Astrocyte (in vitro differentiated cells and primary cell): ENCODE measurements at regions not wholly inside any gene's neighbourhood (a gene's known extent, or its start where the extent isn't known, plus 50 kb on each side); places are given as distances from the start of the nearest gene placed in this dataset.

Source experiments
- DNase-seq: peaks from one replicate; pipeline ENCODE4 v3.0.0-alpha.2; 2010; ENCODE audit warnings: low read depth
- FAIRE-seq: peaks from 2 replicates; lab custom pipeline; 2011; peaks lifted over from hg19 to GRCh38; lab: Jason Lieb, UNC
- H2AFZ ChIP-seq: 2 replicates; pipeline ENCODE4 v1.6.0; 2012; ENCODE audit warnings: low read depth, low read length, inconsistent platforms
- H3K27ac ChIP-seq: 2 replicates; pipeline ENCODE4 v1.5.1; 2011; ENCODE audit warnings: low read depth, low read length, inconsistent platforms
- H3K27me3 ChIP-seq: 2 replicates; pipeline ENCODE4 v1.6.0; 2011; ENCODE audit warnings: low read length, inconsistent platforms; ENCODE audit not compliant: insufficient read depth
- H3K36me3 ChIP-seq: 2 replicates; pipeline ENCODE4 v1.5.1; 2011; ENCODE audit warnings: low read length, inconsistent platforms; ENCODE audit not compliant: insufficient read depth
- H3K4me1 ChIP-seq: 2 replicates; pipeline ENCODE4 v1.5.1; 2011; ENCODE audit warnings: low read length, inconsistent platforms; ENCODE audit not compliant: insufficient read depth
- H3K4me2 ChIP-seq: 2 replicates; pipeline ENCODE4 v1.6.0; 2012; ENCODE audit warnings: low read length, inconsistent platforms
- H3K4me3 ChIP-seq: 2 replicates; pipeline ENCODE4 v1.5.1; 2011; ENCODE audit warnings: low read depth, mild to moderate bottlenecking, low read length, inconsistent platforms; ENCODE audit not compliant: insufficient read depth
- H3K79me2 ChIP-seq: 2 replicates; pipeline ENCODE4 v1.6.0; 2012; ENCODE audit warnings: mild to moderate bottlenecking, low read length, inconsistent platforms; ENCODE audit not compliant: insufficient read depth
- H3K9ac ChIP-seq: 2 replicates; pipeline ENCODE4 v1.6.0; 2012; ENCODE audit warnings: mild to moderate bottlenecking, low read length, inconsistent platforms
- H3K9me3 ChIP-seq: 2 replicates; pipeline ENCODE4 v1.5.1; 2012; ENCODE audit warnings: low read depth, mild to moderate bottlenecking, low read length, inconsistent platforms; ENCODE audit not compliant: insufficient read depth
- H4K20me1 ChIP-seq: 2 replicates; pipeline ENCODE4 v1.6.0; 2012; ENCODE audit warnings: low read length, inconsistent platforms; ENCODE audit not compliant: insufficient read depth
- H3K27ac Mint-ChIP-seq: one replicate; pipeline ENCODE4 v1.8.0; 2021; ENCODE audit warnings: mild to moderate bottlenecking, mixed read lengths; ENCODE audit not compliant: unreplicated experiment
- H3K27me3 Mint-ChIP-seq: one replicate; pipeline ENCODE4 v1.8.0; 2021; ENCODE audit warnings: low read depth, mixed read lengths; ENCODE audit not compliant: unreplicated experiment
- H3K36me3 Mint-ChIP-seq: one replicate; pipeline ENCODE4 v1.8.0; 2021; ENCODE audit warnings: low read depth, mixed read lengths; ENCODE audit not compliant: unreplicated experiment
- H3K4me1 Mint-ChIP-seq: one replicate; pipeline ENCODE4 v1.8.0; 2021; ENCODE audit warnings: low read depth, mixed read lengths; ENCODE audit not compliant: unreplicated experiment
- H3K4me3 Mint-ChIP-seq: one replicate; pipeline ENCODE4 v1.8.0; 2021; ENCODE audit warnings: mild to moderate bottlenecking, moderate library complexity, mixed read lengths; ENCODE audit not compliant: unreplicated experiment
- H3K9me3 Mint-ChIP-seq: one replicate; pipeline ENCODE4 v1.8.0; 2021; ENCODE audit warnings: mild to moderate bottlenecking, mixed read lengths; ENCODE audit not compliant: unreplicated experiment
- EZH2 ChIP-seq: IDR thresholded peaks from 2 replicates; pipeline ENCODE4 v1.6.1; 2012; ENCODE audit warnings: mild to moderate bottlenecking, low read length, inconsistent platforms; ENCODE audit not compliant: insufficient read depth
- TF ChIP-seq, protein P1 (sequence below): IDR thresholded peaks from 2 replicates; pipeline ENCODE4 v1.5.1; 2011; ENCODE audit warnings: low read depth, mild to moderate bottlenecking, inconsistent platforms, low read length, moderate library complexity; ENCODE audit not compliant: insufficient read depth

GRCh38 chr21:41600116-41600515 is 92.2 kb upstream of the TMPRSS2 start:
- Histone ChIP-seq H3K4me1 (no peaks in the 10 kb centered on the region), H3K36me3 (no peaks in the 10 kb centered on the region), H3K27ac (no peak overlapping the region), H4K20me1 (no peaks in the 10 kb centered on the region), H2AFZ (no peak overlapping the region), H3K9ac (no peak overlapping the region), H3K9me3 (no peaks in the 10 kb centered on the region), H3K79me2 (no peaks in the 10 kb centered on the region), H3K4me3 (no peak overlapping the region), H3K27me3 (peaks cover 2% of the 10 kb centered on the region), H3K4me2 (no peak overlapping the region)
- DNase-seq: no peak
- Mint-ChIP-seq H3K27ac (no peak overlapping the region), H3K36me3 (peaks cover 2% of the 10 kb centered on the region), H3K4me3 (no peak overlapping the region), H3K9me3 (peaks cover 6% of the 10 kb centered on the region), H3K27me3 (peaks cover 47% of the 10 kb centered on the region), H3K4me1 (no peaks in the 10 kb centered on the region)
- FAIRE-seq: no peak
- no peak for TF ChIP-seq EZH2
- TF ChIP-seq, protein P1, sequence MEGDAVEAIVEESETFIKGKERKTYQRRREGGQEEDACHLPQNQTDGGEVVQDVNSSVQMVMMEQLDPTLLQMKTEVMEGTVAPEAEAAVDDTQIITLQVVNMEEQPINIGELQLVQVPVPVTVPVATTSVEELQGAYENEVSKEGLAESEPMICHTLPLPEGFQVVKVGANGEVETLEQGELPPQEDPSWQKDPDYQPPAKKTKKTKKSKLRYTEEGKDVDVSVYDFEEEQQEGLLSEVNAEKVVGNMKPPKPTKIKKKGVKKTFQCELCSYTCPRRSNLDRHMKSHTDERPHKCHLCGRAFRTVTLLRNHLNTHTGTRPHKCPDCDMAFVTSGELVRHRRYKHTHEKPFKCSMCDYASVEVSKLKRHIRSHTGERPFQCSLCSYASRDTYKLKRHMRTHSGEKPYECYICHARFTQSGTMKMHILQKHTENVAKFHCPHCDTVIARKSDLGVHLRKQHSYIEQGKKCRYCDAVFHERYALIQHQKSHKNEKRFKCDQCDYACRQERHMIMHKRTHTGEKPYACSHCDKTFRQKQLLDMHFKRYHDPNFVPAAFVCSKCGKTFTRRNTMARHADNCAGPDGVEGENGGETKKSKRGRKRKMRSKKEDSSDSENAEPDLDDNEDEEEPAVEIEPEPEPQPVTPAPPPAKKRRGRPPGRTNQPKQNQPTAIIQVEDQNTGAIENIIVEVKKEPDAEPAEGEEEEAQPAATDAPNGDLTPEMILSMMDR: no peak

DNA sequence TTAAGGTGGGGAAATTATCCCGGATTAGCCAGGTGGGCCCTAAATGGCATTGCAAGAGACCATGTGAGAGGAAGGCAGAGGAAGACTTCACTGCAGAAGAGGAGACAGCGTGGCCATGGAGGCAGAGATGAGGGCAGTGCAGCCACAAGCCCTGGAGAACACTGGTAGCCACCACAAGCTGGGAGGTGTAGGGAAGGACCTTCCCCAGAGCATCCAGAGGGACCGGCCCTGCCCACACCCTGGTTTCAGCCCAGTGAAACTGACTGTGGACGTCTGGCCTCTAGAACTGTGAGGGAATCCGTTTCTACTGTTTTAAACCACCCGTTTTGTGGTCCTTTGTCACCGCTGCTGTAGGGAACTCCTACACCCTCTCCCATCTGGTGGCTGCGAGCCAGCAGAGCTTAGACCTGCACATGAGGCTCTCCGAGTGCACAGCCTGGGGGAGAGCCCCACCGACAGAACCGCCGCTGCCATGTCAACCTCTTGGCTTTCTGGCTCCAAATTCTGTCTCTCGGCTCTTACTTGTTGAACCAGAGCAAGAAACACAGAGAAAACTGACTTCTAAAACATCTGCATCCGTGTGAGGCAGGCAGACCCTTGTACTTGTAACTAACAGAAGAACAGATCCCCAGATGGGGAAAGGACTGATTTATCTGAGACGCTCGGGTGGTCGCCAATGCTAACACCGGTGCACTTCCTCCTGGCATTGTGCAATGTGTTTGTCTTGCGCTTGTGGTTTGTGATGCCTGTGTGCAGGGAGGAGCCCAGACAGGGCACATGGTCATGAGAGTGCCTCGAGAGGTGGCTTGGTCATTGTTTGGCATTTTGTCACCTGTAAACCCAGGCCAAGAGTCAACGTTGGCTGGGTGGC is 90.8 kb upstream of the TMPRSS2 start:
- no peaks in the 10 kb centered on the region for H3K79me2 ChIP-seq
- H3K4me3 ChIP-seq: no peak overlapping the region
- Mint-ChIP-seq H3K27me3 (peaks cover 45% of the 10 kb centered on the region), H3K4me1 (no peaks in the 10 kb centered on the region), H3K9me3 (peaks cover 6% of the 10 kb centered on the region), H3K36me3 (no peaks in the 10 kb centered on the region), H3K4me3 (no peak overlapping the region), H3K27ac (no peak overlapping the region)
- no peaks in the 10 kb centered on the region for H4K20me1 ChIP-seq
- H3K27ac ChIP-seq: no peak overlapping the region
- H2AFZ ChIP-seq: no peak overlapping the region
- TF ChIP-seq EZH2: no peak
- TF ChIP-seq, protein P1: no peak
- H3K9ac ChIP-seq: no peak overlapping the region
- H3K27me3 ChIP-seq: peaks cover 9% of the 10 kb centered on the region
- no peak overlapping the region for H3K4me2 ChIP-seq
- no peaks in the 10 kb centered on the region for H3K36me3 ChIP-seq
- FAIRE-seq (no peak), DNase-seq (no peak)
- H3K9me3 ChIP-seq: no peaks in the 10 kb centered on the region
- no peaks in the 10 kb centered on the region for H3K4me1 ChIP-seq

DNA sequence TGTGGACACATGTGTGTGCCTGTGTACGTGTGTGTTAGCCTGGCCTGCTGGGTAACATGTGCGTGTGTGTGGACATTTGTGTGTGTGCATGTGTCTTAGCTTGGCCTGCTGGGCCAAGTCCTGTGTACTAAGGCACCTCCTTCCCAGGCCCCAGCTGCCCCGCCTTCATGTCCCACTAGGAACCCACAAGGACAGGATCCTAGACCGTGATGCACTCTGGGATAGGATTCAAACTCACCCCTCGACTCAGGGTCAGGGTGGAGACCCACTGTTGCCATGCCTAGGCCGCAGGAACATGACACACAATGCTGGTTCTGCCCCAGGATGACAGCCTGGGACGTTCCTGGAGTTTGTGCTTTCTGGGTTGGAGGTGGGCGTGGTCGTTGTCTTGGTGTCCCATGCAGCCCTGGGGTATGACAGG is 89.9 kb upstream of the TMPRSS2 start:
- no peak overlapping the region for H3K4me3 ChIP-seq
- no peak for DNase-seq
- H3K4me1 ChIP-seq: no peaks in the 10 kb centered on the region
- H3K27me3 Mint-ChIP-seq: peaks cover 49% of the 10 kb centered on the region
- H3K4me1 Mint-ChIP-seq: no peaks in the 10 kb centered on the region
- peaks cover 16% of the 10 kb centered on the region for H3K27me3 ChIP-seq
- no peak for FAIRE-seq
- peaks cover 6% of the 10 kb centered on the region for H3K9me3 Mint-ChIP-seq
- H2AFZ ChIP-seq: no peak overlapping the region
- no peak overlapping the region for H3K27ac Mint-ChIP-seq
- no peaks in the 10 kb centered on the region for H3K36me3 ChIP-seq
- no peak for TF ChIP-seq EZH2
- TF ChIP-seq, protein P1: no peak
- no peak overlapping the region for H3K9ac ChIP-seq
- no peak overlapping the region for H3K4me2 ChIP-seq
- no peaks in the 10 kb centered on the region for H3K36me3 Mint-ChIP-seq
- no peak overlapping the region for H3K4me3 Mint-ChIP-seq
- H3K79me2 ChIP-seq: no peaks in the 10 kb centered on the region
- no peaks in the 10 kb centered on the region for H3K9me3 ChIP-seq
- H4K20me1 ChIP-seq: no peaks in the 10 kb centered on the region
- no peak overlapping the region for H3K27ac ChIP-seq
